Neural crest cell (in vitro differentiated cells): ENCODE measurements at regions not wholly inside any gene's neighbourhood (a gene's known extent, or its start where the extent isn't known, plus 50 kb on each side); places are given as distances from the start of the nearest gene placed in this dataset.

ENCODE experiments used
- DNase-seq: peaks from one replicate; pipeline ENCODE4 v3.0.0; 2021; ENCODE audit warnings: low read depth, mixed read lengths, low spot score
- H3K27ac Mint-ChIP-seq: one replicate; pipeline ENCODE4 v1.8.0; 2021; ENCODE audit warnings: mild to moderate bottlenecking, mixed read lengths; ENCODE audit not compliant: unreplicated experiment
- H3K27me3 Mint-ChIP-seq: 2 replicates; pipeline ENCODE4 v1.8.0; 2021; ENCODE audit warnings: low read depth, mild to moderate bottlenecking, mixed read lengths
- H3K36me3 Mint-ChIP-seq: 2 replicates; pipeline ENCODE4 v1.8.0; 2021; ENCODE audit warnings: low read depth, mild to moderate bottlenecking, mixed read lengths
- H3K4me1 Mint-ChIP-seq: 2 replicates; pipeline ENCODE4 v1.8.0; 2021; ENCODE audit warnings: mixed read lengths
- H3K4me3 Mint-ChIP-seq: one replicate; pipeline ENCODE4 v1.8.0; 2021; ENCODE audit warnings: mild to moderate bottlenecking, mixed read lengths
- H3K9me3 Mint-ChIP-seq: 2 replicates; pipeline ENCODE4 v1.8.0; 2021; ENCODE audit warnings: mixed read lengths
- CTCF ChIP-seq: fragments of 200-600 bp; sonication (generic); conservative IDR thresholded peaks from 2 replicates; pipeline ENCODE4 v1.5.0; 2021; ENCODE audit warnings: antibody characterized with exemption, mild to moderate bottlenecking

- H3K9me3 Mint-ChIP-seq, result no peaks in the 10 kb centered on the region
- DNase-seq, result no peak
- no peaks in the 10 kb centered on the region for H3K36me3 Mint-ChIP-seq
- no peak for TF ChIP-seq CTCF
- peaks cover 43% of the 10 kb centered on the region for H3K4me1 Mint-ChIP-seq
- no peaks in the 10 kb centered on the region for H3K27me3 Mint-ChIP-seq
- H3K27ac Mint-ChIP-seq, result peak overlapping the region; percentile 88
- H3K4me3 Mint-ChIP-seq, result peak overlapping the region; percentile 65
These were observed 170.5 kb downstream of the TANC2 start for GRCh38 chr17:63136369-63137012.

- Mint-ChIP-seq H3K27ac (no peak overlapping the region), H3K9me3 (no peaks in the 10 kb centered on the region), H3K27me3 (no peaks in the 10 kb centered on the region), H3K4me1 (peaks cover 44% of the 10 kb centered on the region), H3K4me3 (no peak overlapping the region), H3K36me3 (no peaks in the 10 kb centered on the region)
- TF ChIP-seq CTCF, result no peak
- DNase-seq, result no peak
These were observed 171.1 kb downstream of the TANC2 start for GRCh38 chr17:63137163-63137562.

- Mint-ChIP-seq H3K9me3 (no peaks in the 10 kb centered on the region), H3K4me3 (no peak overlapping the region), H3K36me3 (no peaks in the 10 kb centered on the region), H3K27ac (peak overlapping the region; percentile 63), H3K4me1 (peaks cover 47% of the 10 kb centered on the region), H3K27me3 (no peaks in the 10 kb centered on the region)
- DNase-seq, result no peak
- TF ChIP-seq CTCF, result no peak
These were observed 172.7 kb downstream of the TANC2 start for GRCh38 chr17:63138713-63139112.

GRCh38 chr17:63139356-63139755, 173.3 kb downstream of the TANC2 start:
- H3K36me3 Mint-ChIP-seq, result peaks cover 1% of the 10 kb centered on the region
- H3K27ac Mint-ChIP-seq, result no peak overlapping the region
- TF ChIP-seq CTCF, result no peak
- no peak overlapping the region for H3K4me3 Mint-ChIP-seq
- H3K9me3 Mint-ChIP-seq, result peaks cover 1% of the 10 kb centered on the region
- peaks cover 52% of the 10 kb centered on the region for H3K4me1 Mint-ChIP-seq
- H3K27me3 Mint-ChIP-seq, result no peaks in the 10 kb centered on the region
- no peak for DNase-seq

GRCh38 chr17:63140255-63140654, 174.2 kb downstream of the TANC2 start:
- H3K27me3 Mint-ChIP-seq, result no peaks in the 10 kb centered on the region
- H3K4me3 Mint-ChIP-seq, result no peak overlapping the region
- no peak overlapping the region for H3K27ac Mint-ChIP-seq
- H3K36me3 Mint-ChIP-seq, result peaks cover 3% of the 10 kb centered on the region
- H3K4me1 Mint-ChIP-seq, result peaks cover 54% of the 10 kb centered on the region
- H3K9me3 Mint-ChIP-seq, result peaks cover 2% of the 10 kb centered on the region
- TF ChIP-seq CTCF, result no peak
- DNase-seq, result no peak
